Adrenal gland (tissue), 5 donors: ENCODE measurements at regions not wholly inside any gene's neighbourhood (a gene's known extent, or its start where the extent isn't known, plus 50 kb on each side); places are given as distances from the start of the nearest gene placed in this dataset.

Source experiments
- POLR2A ChIP-seq, 2 donors: fragments of 450-650 bp; IDR thresholded peaks; one replicate each; pipeline ENCODE4 v1.6.1; 2017; ENCODE audit warnings: antibody characterized with exemption in 2 of 2, mild to moderate bottlenecking in 2 of 2, moderate library complexity in 1 of 2
- TF ChIP-seq, protein P1 (sequence below), 6 experiments: fragments of 450-650 bp in 4 of 6; fragments of 200-600 bp in 2 of 6; sonication (generic) in 1 of 6; IDR thresholded peaks; 1 replicate in 5 of 6; 2 replicates in 1 of 6; pipeline versions ENCODE4 v1.5.1 to v1.8.0; 2016 to 2021; ENCODE audit warnings: antibody characterized with exemption in 6 of 6, mild to moderate bottlenecking in 2 of 6, moderate library complexity in 1 of 6
- donor health status: DM: no; HTN: no; CAD: no.

DNA sequence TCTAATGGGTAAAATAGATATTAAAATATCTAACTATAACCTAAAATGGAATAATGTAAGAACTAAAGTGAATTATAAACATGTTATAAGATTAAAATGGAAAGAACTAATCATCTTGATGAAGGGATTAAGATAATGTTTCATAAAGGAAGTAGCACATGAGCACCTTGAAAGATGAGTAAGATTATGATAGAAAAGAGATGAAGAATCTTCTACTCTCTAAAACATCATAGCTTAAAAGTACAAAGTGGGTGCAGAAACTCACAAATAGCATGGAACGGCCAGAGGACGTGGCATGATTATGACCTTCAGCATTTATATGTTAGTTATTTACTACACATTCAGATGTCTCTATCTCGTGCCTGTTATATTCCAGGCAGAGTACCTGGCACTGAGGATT is 76.2 kb upstream of the COL5A2 start:
- no peak for TF ChIP-seq POLR2A (IDR thresholded peaks at IDR 0.05)
- TF ChIP-seq, protein P1, sequence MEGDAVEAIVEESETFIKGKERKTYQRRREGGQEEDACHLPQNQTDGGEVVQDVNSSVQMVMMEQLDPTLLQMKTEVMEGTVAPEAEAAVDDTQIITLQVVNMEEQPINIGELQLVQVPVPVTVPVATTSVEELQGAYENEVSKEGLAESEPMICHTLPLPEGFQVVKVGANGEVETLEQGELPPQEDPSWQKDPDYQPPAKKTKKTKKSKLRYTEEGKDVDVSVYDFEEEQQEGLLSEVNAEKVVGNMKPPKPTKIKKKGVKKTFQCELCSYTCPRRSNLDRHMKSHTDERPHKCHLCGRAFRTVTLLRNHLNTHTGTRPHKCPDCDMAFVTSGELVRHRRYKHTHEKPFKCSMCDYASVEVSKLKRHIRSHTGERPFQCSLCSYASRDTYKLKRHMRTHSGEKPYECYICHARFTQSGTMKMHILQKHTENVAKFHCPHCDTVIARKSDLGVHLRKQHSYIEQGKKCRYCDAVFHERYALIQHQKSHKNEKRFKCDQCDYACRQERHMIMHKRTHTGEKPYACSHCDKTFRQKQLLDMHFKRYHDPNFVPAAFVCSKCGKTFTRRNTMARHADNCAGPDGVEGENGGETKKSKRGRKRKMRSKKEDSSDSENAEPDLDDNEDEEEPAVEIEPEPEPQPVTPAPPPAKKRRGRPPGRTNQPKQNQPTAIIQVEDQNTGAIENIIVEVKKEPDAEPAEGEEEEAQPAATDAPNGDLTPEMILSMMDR (IDR thresholded peaks at IDR 0.05) = no peak
